HG03558 (cell line): ENCODE measurements at regions not wholly inside any gene's neighbourhood (a gene's known extent, or its start where the extent isn't known, plus 50 kb on each side); places are given as distances from the start of the nearest gene placed in this dataset.

Experiments
- ATAC-seq: cut with Tn5 transposase; IDR thresholded peaks from one replicate; pipeline ENCODE4 v1.9.1; 2021; ENCODE audit warnings: moderate number of reproducible peaks; ENCODE audit not compliant: unreplicated experiment; ENCODE audit errors: extremely low read depth

DNA sequence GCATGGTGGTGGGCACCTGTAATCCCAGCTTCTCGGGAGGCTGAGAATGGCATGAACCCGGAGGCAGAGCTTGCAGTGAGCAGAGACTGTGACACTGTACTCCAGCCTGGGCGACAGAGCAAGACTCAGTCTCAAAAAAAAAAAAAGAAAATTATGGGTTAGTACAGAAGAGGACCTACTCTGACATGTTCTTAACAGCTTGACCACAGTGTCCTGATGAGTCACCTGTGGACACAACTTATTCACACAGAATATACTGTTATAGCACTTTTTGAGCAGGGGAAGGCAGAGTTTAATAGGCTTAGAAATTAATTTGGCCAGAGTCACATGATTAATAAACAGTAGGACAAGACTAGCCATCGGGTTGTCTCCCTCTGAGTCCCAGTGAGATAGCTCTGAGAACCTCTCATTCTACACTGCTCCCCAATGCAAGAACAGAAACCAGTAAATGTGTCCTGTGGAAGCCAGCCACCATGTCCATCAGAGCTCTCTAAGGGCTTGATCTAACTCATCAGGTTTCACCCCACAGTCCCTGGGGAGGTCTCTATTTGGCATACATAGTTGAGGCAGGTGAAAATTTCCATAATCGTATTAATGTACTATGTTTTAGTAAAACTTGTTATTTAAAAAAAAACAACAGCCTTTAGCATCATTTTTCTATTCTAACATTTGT, 1077.9 kb upstream of the C9orf72 start:
- no peak for ATAC-seq

DNA sequence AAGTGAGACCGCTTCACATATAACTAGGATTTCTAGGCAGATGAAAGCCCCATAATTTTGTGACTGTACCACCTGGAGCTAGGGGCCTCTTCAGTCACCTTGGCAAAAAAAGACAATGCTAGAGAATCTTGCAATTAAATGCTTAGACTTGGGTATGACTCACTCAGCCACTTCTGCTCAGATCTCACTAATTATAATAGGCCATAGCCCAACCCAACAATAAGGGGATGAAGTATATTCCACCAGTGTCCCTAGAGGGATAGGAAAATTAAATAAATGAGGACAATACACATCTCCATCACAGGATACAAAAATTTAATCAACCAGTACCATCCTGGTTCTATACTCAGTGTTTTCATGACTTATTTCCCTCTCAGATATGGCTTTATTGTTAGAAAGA, 1079.9 kb upstream of the C9orf72 start:
- ATAC-seq = no peak

DNA sequence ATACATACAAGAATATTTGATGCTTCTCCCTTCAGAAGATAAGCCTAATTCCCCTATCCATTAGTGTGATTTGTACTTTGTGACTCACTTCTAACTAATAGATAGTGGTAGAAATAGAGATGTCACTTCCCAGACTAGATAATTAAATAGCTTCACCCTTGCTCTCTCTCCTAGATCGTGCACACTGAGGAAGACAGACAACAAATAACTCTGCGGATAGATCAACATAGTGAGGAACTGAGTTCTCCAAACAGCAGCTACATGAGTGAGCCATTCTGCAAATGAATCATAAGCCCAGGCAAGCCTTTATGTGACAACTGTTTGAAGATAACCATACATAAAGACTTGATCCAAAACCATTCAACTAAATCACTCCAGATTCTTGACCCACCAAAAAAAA, 1083.4 kb upstream of the C9orf72 start:
- no peak for ATAC-seq

DNA sequence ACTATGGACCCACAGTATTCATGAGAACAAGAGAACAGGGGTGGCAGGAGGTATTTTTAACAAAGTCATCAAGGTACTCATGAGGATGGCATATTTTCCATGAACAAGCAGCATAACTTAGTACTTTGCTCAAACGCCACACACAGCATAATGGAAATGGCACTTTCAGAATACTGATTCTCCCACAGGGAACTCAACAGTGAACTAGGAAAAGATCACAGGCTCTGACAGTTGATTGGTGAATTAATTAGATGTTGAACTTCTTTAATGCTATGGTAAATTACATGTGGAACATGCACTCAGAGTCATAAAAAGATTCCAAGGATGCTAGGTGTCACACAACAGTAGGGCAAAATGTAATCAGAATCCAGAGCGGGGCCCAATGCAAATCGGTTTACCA, 1088.6 kb upstream of the C9orf72 start:
- ATAC-seq = no peak

DNA sequence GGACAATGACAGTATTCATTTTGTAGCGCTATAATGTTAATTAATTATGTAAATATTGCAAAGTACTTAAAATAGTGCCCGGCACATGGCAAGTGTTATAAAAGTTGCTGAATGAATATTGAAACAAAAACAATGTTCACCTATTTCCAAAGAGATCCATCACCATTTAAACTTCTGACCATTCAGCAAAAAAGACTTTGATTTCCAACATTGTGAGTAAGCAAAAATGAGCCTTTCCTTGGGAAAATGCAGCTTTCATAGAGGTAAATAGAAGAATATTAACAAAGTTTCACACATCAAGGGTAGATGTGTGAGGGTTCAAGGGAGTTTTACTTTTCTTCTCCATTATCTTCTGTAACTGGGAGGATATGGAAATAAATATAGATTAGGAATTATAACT, 1089.4 kb upstream of the C9orf72 start:
- no peak for ATAC-seq

DNA sequence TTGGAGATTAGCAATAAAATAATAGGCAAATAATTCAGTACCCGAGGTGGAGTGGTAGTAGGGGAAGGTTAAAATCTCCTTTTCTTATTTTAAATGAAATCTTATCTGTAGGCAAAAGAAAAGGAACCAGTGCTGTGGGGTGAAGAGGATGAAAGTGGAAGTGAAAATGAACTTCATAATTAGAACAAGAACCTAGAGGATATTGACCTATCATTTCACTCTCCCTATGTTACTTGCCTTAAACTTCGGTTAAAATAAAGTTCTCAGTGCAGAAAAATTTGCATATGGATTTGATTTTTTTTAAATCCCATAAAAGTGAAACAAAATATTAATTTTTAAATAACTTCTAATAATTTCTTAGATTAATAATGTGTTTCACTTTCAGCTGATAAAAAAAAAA, 1094.9 kb upstream of the C9orf72 start:
- no peak for ATAC-seq

DNA sequence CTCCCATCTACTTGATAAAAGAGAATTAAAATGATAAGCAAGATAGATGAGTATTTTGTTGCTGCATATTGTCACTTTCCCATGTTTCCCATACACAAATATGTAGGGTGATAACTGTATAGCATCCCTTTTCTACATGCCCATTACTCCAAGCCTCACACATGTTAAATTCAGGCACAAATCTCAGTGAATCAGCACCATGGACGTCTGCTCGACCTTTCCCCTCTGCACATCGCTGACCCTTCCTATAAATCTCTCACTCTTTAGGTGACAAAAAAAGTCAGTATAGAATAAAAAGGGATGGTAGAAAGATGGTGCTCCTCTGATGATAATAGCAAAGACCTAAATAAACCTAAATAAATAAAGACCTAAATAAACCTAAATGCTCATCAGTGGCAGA, 1097.7 kb upstream of the C9orf72 start:
- no peak for ATAC-seq

DNA sequence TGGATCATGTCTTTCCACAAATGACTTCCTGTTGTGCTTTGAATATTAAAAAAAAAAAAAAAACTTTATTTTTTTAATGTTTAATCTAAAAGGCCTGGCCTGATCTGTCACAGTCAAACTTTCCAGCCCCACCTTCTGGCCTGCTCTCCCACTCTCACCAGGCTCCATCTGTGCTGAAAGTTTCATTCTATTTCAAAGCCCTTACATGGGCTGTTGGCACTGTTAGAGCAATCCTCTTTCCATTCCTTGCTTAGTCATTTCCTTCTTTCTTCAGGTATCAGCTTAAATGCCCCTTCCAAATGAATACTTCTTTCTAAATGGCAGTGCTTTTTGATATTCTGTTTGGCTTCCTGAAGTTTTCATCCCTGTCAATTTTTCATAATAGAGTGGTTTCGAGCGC, 1104.8 kb upstream of the C9orf72 start:
- ATAC-seq = no peak

DNA sequence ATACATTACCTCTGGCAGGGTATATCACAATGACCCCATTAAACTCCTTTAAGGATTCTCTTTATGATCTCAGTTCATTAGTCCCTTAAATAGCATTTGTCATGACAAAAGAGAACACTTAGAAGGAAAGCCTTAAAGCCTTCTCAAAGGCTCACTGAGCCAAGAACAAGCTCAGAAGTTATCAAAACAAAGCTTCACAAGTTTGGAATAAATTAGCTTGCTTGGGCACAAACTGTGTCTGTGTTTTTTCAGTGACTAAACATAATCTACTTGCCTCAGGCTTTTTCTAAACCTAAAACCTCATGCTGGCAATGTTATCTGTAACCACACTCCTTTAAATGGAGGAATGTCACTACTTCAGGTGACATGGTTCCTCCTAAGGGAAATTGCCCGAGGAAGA, 1114.9 kb upstream of the C9orf72 start:
- ATAC-seq = no peak

DNA sequence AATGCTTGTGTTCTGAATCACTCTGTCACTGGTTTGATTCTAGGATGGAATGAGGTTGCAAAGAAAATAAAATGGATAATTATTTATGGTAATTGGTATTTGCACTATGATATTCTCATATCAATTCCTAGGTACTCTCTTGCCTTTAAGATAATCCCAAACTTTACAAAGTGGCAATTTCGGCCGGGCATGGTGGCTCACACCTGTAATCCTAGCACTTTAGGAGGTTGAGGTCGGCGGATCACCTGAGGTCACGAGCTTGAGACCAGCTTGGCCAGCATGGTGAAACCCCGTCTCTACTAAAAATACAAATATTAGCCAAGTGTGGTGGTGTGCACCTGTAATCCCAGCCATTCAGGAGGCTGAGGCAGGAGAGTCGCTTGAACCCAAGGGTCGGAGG, 1118.7 kb upstream of the C9orf72 start:
- ATAC-seq = no peak

DNA sequence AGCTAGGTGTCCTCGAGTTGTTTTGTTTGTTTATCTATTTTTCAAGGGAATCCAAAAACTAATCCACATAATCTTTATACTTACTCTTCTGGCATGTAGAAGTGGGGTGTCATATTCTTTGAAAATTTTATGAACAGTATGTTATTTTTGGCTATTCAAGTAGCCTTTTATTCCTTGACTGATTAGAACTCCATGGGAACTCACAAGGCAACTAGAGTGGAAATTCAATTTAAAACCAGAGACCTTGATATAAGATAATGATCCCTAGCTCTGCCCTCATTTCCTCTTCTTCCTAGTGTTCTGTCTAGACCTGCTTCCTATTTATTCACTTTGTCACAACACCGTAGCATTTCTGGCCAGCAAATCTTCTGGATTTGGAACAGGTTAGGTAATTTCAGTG, 1123.7 kb upstream of the C9orf72 start:
- ATAC-seq = no peak

DNA sequence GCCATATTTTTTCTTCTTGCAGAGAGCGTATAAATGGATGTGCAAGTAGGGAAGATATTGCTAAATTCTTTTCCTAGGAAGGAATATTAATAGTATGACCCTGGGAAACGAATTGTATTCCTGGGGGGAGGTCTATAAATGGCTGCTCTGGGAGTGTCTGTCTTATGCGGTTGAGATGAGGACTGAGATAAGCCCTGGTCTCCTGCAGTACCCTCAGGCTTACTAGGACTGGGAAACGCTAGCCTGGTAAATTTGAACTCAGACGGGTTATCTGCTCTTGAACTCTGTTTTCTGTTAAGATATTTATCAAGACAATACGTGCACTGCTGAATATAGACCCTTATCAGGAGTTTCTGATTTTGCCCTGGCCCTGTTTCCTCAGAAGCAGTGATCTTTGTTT, 1126.4 kb upstream of the C9orf72 start:
- no peak for ATAC-seq

DNA sequence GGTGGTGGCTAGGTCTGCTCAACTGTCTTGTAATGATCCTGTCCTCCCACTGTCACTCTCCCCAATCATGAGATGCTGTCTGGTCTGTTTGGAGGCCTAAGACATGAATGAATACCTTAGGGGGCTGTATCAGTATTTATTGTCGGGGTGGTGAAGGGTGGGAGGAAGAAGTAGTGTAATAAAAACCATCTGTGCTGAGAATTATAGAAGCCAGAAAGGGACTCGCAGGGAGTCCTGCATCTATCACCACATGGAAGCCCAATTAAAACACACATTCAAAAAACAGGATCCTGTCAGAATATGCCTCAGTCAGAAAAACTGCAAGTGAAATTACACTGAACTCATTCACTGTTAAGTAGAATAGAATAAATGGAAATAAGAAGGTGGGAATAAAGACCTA, 1134.3 kb upstream of the C9orf72 start:
- ATAC-seq = no peak

DNA sequence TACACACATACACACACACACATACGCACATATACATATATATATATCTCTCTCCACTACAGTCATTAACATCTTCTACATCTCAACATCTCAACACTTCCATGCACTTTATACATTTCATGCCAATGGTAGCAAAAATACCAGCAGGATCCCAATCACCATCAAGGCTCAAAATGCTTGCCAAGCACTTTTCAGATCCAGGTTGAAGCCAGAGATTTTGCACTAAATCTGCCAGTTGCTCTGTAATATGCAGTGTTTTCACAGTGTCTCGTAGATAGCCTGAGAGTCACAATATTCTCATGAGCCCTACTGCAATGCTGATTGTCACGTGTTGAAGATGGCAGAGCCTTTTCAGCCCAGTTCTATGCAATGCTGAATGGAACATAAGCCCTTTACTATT, 1140.9 kb upstream of the C9orf72 start:
- ATAC-seq = no peak

DNA sequence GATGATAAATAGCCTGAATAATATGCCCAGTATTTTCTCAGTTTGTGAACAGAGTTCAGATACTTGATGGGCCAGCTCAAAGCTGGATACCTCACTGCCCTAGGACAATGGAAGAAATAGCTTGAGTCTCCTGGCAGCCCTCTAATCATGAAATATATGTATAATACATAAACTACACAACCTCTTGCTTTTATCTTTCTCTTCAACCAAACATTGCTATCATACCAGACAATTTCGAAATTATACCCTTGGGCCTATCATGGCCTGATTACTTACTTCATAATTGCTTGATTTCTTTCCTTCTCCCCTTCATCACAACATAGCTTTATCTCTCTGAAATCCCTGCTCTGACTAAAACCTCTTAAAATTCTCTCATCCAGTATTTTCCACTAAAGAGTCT, 1144.9 kb upstream of the C9orf72 start:
- no peak for ATAC-seq

DNA sequence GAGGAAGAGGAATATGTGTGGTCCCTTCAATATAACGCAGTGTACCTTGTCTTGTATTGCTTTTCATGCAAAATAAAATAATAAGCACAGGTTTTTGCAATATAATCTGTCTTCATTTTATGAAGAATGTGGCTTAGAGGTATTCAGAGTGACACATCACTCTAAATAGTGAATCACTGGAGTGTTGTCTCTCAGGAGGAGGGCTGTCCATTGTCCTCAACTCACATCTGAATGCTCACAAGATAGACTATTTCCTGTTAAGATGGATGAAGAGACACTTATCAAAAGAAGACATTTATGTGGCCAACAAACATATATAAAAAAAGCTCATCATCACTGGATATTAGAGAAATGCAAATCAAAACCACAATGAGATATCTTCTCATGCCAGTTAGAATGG, 1147.5 kb upstream of the C9orf72 start:
- ATAC-seq = no peak

DNA sequence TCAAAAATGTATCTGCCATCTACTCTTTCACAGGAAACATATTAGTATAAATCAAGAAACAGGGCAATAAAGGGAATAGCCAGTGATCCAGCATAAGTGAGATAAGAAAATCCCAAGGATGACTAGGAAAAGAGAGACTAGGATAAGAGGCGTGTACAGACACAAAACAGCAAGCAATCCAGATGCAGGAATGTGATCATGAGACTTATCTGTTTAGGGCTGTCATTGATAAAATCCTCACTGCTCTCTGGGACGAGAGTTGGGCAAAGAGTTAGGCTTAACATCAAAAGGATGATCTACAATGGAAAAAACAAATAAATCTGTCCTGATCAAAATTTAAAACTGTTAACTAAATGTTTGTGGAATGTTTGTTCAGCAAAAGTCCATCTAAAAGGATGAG, 1156.8 kb upstream of the C9orf72 start:
- no peak for ATAC-seq

DNA sequence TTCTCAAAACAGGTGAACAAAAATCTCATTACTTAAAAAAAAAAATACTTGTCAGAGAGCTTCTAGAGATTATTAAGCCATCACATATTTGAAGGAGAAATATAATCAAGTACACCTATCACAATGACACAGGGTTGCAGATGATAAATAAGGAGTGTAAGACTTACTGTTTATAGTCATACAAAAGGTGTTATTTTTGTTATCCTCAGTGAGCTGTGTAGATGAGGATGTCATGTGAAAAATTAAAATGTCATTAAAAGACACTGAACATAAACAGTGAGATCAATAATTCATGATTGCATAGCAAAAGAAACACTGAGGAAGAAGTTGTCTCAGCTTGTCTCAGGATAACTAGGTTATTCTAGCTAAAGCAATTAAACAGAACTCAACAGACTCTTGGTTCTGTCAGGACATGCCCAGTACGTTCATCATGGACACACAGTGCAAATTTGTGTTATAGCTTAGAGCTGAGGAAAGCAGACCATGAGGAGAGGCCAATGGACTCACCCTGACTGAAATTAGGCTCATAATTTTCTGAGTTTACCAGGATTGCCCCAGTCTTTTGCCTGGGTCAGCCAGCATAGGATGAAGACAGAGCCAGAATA, 1162.6 kb upstream of the C9orf72 start:
- ATAC-seq = no peak

DNA sequence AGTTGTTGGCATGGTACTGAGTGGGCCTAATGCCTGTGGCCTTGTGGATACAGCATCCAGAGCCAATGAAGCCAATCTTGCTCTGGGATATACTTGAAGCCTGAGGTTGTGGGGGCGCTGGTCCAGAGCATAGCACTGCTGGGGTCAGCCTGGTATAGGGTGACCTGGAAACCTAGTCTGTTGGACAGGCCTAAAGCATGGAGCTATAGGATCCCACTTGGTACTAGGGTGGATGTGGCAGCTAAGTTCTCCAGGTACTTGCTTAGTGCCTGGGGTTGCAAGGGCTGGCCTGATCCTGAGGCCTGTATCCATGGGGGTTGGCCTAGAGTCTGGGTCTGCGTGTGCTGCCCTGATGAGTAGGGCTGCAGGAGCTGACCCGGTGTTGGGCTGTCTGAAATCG, 1168.2 kb upstream of the C9orf72 start:
- ATAC-seq = no peak

DNA sequence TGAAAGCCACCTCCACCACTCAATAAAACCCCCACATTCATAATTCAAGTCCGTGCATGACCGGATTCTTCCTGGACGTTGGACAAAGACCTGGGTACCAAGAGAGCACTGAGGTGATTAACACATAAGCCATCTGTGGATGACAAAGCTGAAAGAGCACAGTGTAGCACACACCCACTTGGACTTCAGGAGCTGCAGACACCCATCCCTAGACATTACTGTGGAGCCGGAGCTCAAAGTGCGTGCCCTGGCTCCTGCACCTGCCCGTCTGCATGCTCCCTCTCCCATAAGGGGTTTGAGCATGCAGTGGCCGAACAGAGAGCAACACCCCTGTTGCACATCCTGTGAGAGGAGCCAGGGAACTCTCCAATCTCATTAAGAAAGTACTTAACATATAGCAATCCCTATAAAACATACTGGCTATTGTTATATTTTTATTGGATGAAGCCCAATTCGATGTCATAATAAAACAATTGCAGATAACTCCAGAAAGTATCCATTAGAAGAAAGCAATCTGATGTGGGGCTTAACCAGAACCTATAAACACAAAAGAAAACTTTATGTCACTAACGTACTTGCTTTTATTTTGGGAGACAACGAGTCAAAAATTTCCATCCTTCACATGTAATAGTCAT, 1174.2 kb upstream of the C9orf72 start:
- ATAC-seq = no peak

DNA sequence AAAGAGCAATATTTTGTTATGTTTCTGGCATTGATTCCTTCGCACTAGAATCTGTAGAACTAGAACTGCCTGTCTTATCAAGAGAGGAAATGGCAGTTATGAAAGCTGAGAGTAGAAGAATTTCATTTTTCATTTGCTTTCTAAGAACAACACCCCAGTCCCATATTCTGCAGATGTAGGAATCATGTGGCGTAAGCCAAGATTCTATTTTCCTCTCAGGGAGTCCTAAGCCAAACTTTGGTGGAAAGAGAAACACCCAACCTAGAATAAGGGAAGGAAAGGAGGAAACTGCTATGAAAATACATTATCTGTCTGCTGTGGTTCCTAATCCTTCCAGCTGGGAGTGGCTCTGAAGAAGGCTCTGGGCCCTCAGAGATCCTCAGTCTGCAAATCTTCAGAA, 1176.9 kb upstream of the C9orf72 start:
- ATAC-seq = no peak

DNA sequence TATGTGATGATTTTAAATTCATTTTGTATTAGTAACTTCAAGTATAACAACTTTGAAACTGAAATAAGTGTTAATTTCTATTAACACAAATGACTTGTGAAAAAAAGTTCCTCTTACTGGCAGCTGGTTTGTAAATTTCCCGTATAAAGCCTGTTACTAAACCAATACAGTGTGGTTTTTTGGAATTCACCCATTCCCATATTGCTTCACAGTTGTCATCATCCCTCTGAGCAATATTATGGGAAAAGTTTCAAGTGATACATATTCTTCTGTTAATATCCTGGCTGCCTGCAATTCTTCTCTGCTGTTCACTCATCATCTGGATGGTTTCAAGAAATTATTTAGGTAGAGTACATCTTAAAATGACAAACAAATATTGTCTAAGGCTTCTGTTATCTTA, 1185.1 kb upstream of the C9orf72 start:
- ATAC-seq = no peak
